Bronchial epithelial cell (primary cell): ENCODE measurements at regions not wholly inside any gene's neighbourhood (a gene's known extent, or its start where the extent isn't known, plus 50 kb on each side); places are given as distances from the start of the nearest gene placed in this dataset.
A peak's percentile ranks its signal among the peaks of the same experiment; 100 is the strongest.
"Not testable (repeated sequence)": the region's sequence is repeated elsewhere in the genome, so short reads cannot be mapped to it uniquely, and the experiment has no call there.

Experiments
- DNase-seq: peaks from one replicate; pipeline ENCODE4 v3.0.0-alpha.2; 2010; ENCODE audit warnings: low read depth
- FAIRE-seq: peaks from 2 replicates; lab custom pipeline; 2011; peaks lifted over from hg19 to GRCh38; lab: Jason Lieb, UNC
- H3K27me3 ChIP-seq: 2 replicates; pipeline ENCODE4 v1.5.1; 2011; ENCODE audit warnings: low read length; ENCODE audit not compliant: control insufficient read depth, insufficient read depth
- H3K36me3 ChIP-seq: 2 replicates; pipeline ENCODE4 v1.5.1; 2011; ENCODE audit warnings: low read length; ENCODE audit not compliant: control insufficient read depth, insufficient read depth
- H3K4me3 ChIP-seq: 2 replicates; pipeline ENCODE4 v1.5.1; 2011; ENCODE audit warnings: mild to moderate bottlenecking, low read depth, low read length, control low read depth
- CTCF ChIP-seq: IDR thresholded peaks from 2 replicates; pipeline ENCODE4 v1.5.1; 2011; ENCODE audit warnings: mild to moderate bottlenecking, moderate library complexity, low read length, control low read depth, inconsistent platforms; ENCODE audit not compliant: insufficient read depth, severe bottlenecking

GRCh38 chr18:79587779-79588635 is 91.6 kb upstream of the CTDP1 start:
- DNase-seq (no peak), FAIRE-seq (no peak)
- Histone ChIP-seq H3K36me3 (no peaks in the 10 kb centered on the region), H3K4me3 (no peak overlapping the region), H3K27me3 (peaks cover 3% of the 10 kb centered on the region)
- TF ChIP-seq CTCF: no peak

GRCh38 chr18:79588636-79589481 is 90.7 kb upstream of the CTDP1 start:
- FAIRE-seq: no peak
- Histone ChIP-seq H3K4me3 (no peak overlapping the region), H3K27me3 (peaks cover 3% of the 10 kb centered on the region), H3K36me3 (no peaks in the 10 kb centered on the region)
- TF ChIP-seq CTCF: no peak
- peak; percentile 52 for DNase-seq

GRCh38 chr18:79589601-79590091 is 90.0 kb upstream of the CTDP1 start:
- H3K36me3 ChIP-seq: no peaks in the 10 kb centered on the region
- H3K4me3 ChIP-seq: no peak overlapping the region
- DNase-seq: no peak
- no peak for TF ChIP-seq CTCF
- FAIRE-seq: no peak
- H3K27me3 ChIP-seq: peaks cover 3% of the 10 kb centered on the region

GRCh38 chr18:79590191-79591031 is 89.2 kb upstream of the CTDP1 start:
- no peak for DNase-seq
- Histone ChIP-seq H3K27me3 (peaks cover 3% of the 10 kb centered on the region), H3K4me3 (no peak overlapping the region), H3K36me3 (no peaks in the 10 kb centered on the region)
- FAIRE-seq: no peak
- no peak for TF ChIP-seq CTCF

GRCh38 chr18:79591032-79591308 is 88.6 kb upstream of the CTDP1 start:
- Histone ChIP-seq H3K27me3 (peaks cover 3% of the 10 kb centered on the region), H3K4me3 (no peak overlapping the region), H3K36me3 (no peaks in the 10 kb centered on the region)
- TF ChIP-seq CTCF: no peak
- DNase-seq (no peak), FAIRE-seq (no peak)

GRCh38 chr18:79592684-79593083 is 86.9 kb upstream of the CTDP1 start:
- FAIRE-seq, H3K36me3 ChIP-seq, H3K4me3 ChIP-seq, H3K27me3 ChIP-seq, DNase-seq: not testable (repeated sequence)
